RWPE2 (cell line): ENCODE measurements at regions not wholly inside any gene's neighbourhood (a gene's known extent, or its start where the extent isn't known, plus 50 kb on each side); places are given as distances from the start of the nearest gene placed in this dataset.
"Not testable (repeated sequence)": the region's sequence is repeated elsewhere in the genome, so short reads cannot be mapped to it uniquely, and the experiment has no call there.

ENCODE experiments used
- ATAC-seq: fragments of 200-7000 bp; cut with Tn5 transposase; 3 replicates; pipeline ENCODE4 v1.9.1; 2021; ENCODE audit warnings: low read depth
- DNase-seq: peaks from one replicate; pipeline ENCODE4 v3.0.0-alpha.2; 2020; ENCODE audit warnings: low spot score
- H3K27ac ChIP-seq: fragments of 450-650 bp; 2 replicates; pipeline ENCODE4 v1.5.1; 2017; ENCODE audit warnings: mild to moderate bottlenecking; ENCODE audit not compliant: poor library complexity, severe bottlenecking
- H3K27me3 ChIP-seq: fragments of 250-450 bp; sonication (Bioruptor Pico); 2 replicates; pipeline ENCODE4 v1.5.1; 2021; ENCODE audit warnings: mild to moderate bottlenecking, moderate library complexity; ENCODE audit not compliant: insufficient read depth, poor library complexity, severe bottlenecking
- H3K36me3 ChIP-seq: fragments of 250-450 bp; sonication (Bioruptor Pico); 2 replicates; pipeline ENCODE4 v1.5.1; 2020; ENCODE audit warnings: low read depth, mild to moderate bottlenecking, moderate library complexity
- H3K4me1 ChIP-seq: fragments of 250-450 bp; sonication (Bioruptor Pico); 2 replicates; pipeline ENCODE4 v1.5.1; 2021; ENCODE audit warnings: mild to moderate bottlenecking, moderate library complexity; ENCODE audit not compliant: insufficient read depth, poor library complexity, severe bottlenecking
- H3K4me3 ChIP-seq: fragments of 250-450 bp; sonication (Bioruptor Pico); 2 replicates; pipeline ENCODE4 v1.5.1; 2021; ENCODE audit warnings: mild to moderate bottlenecking, moderate library complexity; ENCODE audit not compliant: severe bottlenecking
- H3K9me3 ChIP-seq: fragments of 250-450 bp; sonication (Bioruptor Pico); 2 replicates; pipeline ENCODE4 v1.5.1; 2021; ENCODE audit warnings: mild to moderate bottlenecking, moderate library complexity; ENCODE audit not compliant: severe bottlenecking
- TF ChIP-seq, protein P1 (sequence below): fragments of 450-650 bp; IDR thresholded peaks from one replicate; pipeline ENCODE4 v1.5.1; 2017; ENCODE audit warnings: mild to moderate bottlenecking, moderate library complexity; ENCODE audit not compliant: poor library complexity, severe bottlenecking

- TF ChIP-seq, protein P1, sequence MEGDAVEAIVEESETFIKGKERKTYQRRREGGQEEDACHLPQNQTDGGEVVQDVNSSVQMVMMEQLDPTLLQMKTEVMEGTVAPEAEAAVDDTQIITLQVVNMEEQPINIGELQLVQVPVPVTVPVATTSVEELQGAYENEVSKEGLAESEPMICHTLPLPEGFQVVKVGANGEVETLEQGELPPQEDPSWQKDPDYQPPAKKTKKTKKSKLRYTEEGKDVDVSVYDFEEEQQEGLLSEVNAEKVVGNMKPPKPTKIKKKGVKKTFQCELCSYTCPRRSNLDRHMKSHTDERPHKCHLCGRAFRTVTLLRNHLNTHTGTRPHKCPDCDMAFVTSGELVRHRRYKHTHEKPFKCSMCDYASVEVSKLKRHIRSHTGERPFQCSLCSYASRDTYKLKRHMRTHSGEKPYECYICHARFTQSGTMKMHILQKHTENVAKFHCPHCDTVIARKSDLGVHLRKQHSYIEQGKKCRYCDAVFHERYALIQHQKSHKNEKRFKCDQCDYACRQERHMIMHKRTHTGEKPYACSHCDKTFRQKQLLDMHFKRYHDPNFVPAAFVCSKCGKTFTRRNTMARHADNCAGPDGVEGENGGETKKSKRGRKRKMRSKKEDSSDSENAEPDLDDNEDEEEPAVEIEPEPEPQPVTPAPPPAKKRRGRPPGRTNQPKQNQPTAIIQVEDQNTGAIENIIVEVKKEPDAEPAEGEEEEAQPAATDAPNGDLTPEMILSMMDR, result no peak
- no peak overlapping the region for H3K4me3 ChIP-seq
- H3K27me3 ChIP-seq, result no peaks in the 10 kb centered on the region
- H3K9me3 ChIP-seq, result no peaks in the 10 kb centered on the region
- no peak overlapping the region for H3K27ac ChIP-seq
- ATAC-seq (no peak), DNase-seq (no peak)
- H3K4me1 ChIP-seq, result no peaks in the 10 kb centered on the region
- no peaks in the 10 kb centered on the region for H3K36me3 ChIP-seq
These were observed 253.9 kb downstream of the RPLP1 start for GRCh38 chr15:69706353-69707097.

DNA sequence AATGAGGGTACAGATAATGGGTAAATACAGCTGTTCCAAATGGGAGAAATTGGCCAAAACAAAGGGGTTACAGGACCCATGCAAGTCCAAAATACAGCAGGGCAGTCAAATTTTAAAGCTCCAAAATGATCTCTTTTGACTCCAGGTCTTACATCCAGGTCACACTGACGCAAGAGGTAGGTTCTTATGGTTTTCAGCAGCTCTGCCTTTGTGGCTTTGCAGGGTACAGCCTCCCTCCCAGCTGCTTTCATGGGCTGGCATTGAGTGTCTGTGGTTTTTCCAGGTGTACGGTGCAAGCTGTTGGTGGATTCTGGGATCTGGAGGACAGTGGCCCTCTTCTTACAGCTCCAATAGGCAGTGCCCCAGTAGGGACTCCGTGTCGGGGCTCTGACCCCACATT, 254.6 kb downstream of the RPLP1 start:
- ATAC-seq, H3K9me3 ChIP-seq, H3K27ac ChIP-seq, DNase-seq, H3K27me3 ChIP-seq, H3K4me1 ChIP-seq, H3K36me3 ChIP-seq, H3K4me3 ChIP-seq: not testable (repeated sequence)

- ATAC-seq, H3K4me1 ChIP-seq, H3K4me3 ChIP-seq, H3K27me3 ChIP-seq, H3K27ac ChIP-seq, H3K36me3 ChIP-seq, DNase-seq, H3K9me3 ChIP-seq: not testable (repeated sequence)
These were observed 256.0 kb downstream of the RPLP1 start for GRCh38 chr15:69708436-69709122.

GRCh38 chr15:69712991-69713390, 260.4 kb downstream of the RPLP1 start:
- no peak overlapping the region for H3K4me3 ChIP-seq
- no peaks in the 10 kb centered on the region for H3K36me3 ChIP-seq
- H3K27me3 ChIP-seq, result no peaks in the 10 kb centered on the region
- TF ChIP-seq, protein P1, result no peak
- ATAC-seq (peak; percentile 58; the same call in 2 of the 3 replicates), DNase-seq (no peak)
- H3K27ac ChIP-seq, result no peak overlapping the region
- no peaks in the 10 kb centered on the region for H3K4me1 ChIP-seq
- H3K9me3 ChIP-seq, result no peaks in the 10 kb centered on the region

DNA sequence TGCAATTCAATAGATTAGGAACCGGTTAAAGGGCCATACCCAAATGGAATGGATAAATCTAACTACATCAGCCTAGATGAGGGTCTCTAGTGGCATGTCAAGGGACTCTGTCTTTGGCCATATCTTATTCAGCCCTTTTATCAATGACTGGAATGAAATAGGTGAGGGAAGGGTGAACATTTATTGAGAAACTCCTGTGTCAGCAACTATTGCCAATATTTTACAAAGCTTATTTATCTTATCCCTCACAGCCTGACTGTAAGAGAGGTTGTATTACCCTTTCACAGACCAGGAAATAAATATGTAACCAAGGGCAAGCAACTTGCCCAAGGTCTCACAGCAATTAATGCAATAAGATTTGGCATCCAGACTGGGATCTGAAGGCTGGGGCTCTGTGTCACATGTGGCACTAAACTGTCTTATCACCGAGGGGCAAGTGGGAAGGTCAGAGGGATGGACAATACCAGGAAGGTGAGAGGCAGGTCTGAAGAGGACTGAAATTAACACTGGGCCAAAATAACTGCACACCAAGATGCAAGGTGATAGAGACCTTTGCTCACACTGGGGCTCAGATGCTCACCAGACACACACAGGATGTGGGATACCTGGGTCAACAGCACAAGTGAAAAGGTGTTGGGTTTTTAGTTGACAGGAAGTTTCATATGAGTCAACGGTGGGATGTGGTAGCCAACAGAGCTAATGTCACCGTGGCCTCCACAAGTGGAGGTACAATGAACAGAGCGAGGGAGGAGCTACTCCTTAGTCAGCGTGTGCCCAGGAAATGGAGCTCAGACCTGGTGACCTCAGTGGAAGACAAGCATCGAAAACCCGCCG, 261.3 kb downstream of the RPLP1 start:
- H3K36me3 ChIP-seq, result no peaks in the 10 kb centered on the region
- no peaks in the 10 kb centered on the region for H3K9me3 ChIP-seq
- TF ChIP-seq, protein P1, result no peak
- no peak overlapping the region for H3K4me3 ChIP-seq
- DNase-seq, result no peak
- H3K27ac ChIP-seq, result no peak overlapping the region
- peak; percentile 40; the same call in 2 of the 3 replicates for ATAC-seq
- H3K4me1 ChIP-seq, result no peaks in the 10 kb centered on the region
- no peaks in the 10 kb centered on the region for H3K27me3 ChIP-seq
